ENCODE measurements at regions not wholly inside any gene's neighbourhood (a gene's known extent, or its start where the extent isn't known, plus 50 kb on each side); places are given as distances from the start of the nearest gene placed in this dataset.

DNA sequence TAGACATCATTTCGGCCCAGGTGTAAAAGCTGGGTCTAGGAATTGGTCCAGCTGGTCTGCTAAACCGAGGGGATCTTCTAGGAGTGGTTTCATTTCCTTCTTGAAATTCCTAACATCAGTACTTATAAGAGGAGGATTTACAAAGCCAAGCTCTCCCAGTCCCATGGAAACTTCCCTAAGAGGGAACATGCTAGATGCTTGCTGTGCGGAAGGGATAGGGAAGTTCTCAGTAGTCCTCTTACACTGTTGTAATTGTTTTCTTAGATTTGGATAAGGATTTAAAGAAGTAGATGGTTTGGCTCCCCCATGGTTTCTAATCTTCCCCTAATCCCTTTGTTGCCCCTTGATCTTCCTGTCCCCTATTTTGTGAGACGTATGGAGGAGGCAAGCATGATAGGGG, 89.7 kb upstream of the XCR1 start:
- intact Hi-C loops (cut with DNase I) = no loop called here
- DNase-seq (ENCODE audit: low spot score) = no peak

DNA sequence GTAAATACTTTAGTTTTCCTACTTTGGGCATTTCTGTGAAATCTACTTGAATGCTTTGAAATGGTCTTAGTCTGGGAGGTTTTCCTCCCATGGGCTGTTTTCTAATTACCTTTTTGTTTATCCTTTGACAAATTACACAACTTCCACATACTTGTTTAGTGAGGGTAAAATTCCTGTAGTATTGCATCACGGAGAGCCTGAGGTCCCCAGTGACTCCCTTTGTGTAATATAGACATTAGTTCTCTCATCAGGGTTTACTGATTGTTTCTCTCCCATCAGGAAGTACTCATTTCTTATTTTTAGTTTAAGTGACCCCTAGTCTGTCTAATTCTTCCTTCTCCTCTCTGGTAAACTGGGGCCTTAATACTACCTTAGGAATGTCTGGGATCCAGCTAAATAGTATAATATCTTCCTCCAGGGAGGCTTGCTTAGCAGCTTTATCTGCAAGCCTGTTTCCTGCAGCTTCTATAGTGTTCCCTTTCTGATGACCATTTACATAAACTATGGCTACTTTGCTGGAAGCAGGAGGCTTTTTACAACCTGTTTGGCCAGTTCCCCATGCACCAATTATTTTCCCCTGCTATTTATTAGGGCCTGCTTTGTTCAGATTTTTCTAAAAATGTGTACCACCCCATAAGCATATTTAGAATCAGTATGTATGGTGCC, 87.2 kb upstream of the XCR1 start:
- intact Hi-C loops (cut with DNase I) = no loop called here
- DNase-seq (ENCODE audit: low spot score) = no peak

DNA sequence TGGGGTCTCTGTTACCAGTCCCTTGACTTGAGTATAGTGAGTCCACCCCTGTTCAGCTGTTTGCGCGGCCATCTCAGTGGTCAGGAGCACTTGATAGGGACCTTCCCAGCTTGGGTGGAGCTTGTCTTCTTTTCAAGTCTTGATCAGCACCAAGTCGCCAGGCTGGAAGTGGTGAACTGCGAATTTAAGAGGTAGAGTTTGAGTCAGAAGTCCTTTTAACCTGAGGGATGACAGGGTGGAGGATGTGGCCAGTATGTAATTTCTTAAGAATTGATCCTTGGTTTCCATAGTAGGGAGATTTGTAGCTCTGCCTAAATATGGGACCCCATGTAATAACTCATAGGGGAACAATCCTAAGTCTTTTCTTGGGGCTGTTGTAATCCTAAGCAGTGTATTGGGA, 86.3 kb upstream of the XCR1 start:
- DNase-seq (ENCODE audit: low spot score) = no peak
- intact Hi-C loops (cut with DNase I) = no loop called here

DNA sequence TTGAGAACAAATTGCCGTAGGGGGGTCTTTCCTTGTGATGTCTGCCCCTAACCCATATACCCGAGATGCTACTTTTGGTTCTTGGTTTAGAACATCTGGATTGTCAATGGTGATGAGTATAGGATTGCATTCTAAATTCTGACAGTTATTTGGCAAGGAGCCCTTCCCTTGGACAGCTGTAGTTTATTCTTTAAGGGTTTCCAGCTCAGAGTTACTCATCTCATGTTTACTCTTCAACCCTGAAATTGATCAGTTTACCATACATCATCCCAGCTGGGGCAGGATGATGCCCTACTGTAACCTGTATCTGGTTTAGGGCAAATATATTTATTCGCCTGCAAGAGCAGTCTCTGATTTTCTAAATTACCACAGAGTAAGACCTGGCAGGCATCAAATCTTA, 85.7 kb upstream of the XCR1 start:
- intact Hi-C loops (cut with DNase I) = no loop called here
- no peak for DNase-seq (ENCODE audit: low spot score)

DNA sequence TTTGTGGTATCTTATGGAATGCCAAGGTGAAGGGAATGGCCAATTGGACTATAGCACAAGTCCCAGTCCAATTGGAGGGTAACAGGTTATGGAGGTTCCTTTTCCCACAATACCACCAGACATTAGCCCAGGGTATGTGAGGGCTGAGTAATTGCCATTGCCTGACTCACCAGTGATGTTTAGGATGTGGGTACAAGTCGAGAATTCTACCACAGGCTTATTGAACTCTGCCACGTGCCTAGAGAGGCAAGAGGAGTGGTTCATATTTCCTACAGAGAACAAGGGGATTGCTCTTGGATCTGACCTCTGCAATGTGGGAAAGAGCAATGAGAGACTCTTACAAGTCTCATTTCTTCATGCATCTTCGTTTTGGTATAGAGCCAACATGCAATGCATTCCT, 85.0 kb upstream of the XCR1 start:
- intact Hi-C loops (cut with DNase I) = no loop called here
- no peak for DNase-seq (ENCODE audit: low spot score)

DNA sequence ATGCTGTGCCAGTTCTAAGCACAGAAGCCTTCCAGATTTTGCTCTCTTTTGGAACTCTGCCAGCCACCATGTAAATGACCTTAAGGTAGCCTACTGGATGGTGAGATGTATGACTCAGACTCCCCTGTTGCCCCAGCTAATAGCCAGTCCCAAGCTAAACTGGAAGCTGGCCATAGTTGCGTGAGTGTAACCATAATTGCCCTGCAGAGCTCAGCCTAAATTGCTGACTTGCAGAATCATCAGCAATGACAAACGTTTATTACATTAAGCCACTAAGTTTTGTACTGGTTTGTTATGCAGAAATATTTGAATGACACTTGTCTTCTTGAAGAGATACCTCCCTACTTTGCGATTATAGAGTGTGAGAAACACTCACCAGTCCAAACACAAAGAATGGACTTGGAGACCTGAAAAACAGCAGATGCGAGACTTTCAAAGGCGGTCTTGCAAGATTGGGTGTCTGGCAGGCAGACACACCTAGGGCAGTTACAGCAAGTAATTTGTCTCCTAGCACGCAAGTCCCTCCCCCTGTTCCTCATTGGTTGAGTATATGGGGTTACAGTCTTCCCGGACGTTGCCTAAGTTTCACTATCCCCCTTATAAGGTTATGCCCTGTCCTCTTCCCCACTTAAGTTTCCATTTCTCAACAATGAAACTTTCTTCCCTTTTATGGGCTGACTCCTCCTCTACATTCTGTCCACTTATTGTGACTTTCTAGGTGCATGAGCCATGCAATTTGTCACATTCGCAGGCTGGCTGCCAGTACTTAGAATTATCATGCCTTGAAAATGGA, 83.6 kb upstream of the XCR1 start:
- intact Hi-C loops (cut with DNase I) = no loop called here
- no peak for DNase-seq (ENCODE audit: low spot score)

DNA sequence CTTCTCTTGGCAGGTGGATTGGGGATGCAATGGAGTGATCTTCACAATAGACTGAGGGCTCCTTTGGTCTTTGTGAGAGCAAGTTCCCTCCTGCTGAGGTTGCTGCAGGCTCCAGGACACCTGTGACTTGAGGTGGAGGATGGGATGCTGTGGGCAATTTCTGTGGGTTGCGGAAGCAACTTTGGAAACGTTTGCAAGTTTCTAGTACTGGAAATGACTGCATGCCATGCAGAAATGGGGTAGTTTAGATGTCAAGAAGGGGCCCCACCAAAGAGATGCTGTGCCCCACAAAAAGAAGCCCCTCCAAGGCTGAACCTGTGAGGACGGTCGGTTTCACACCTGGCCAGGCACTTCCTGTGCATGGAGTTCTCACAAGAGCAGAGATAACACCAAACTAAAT, 80.4 kb upstream of the XCR1 start:
- no peak for DNase-seq (ENCODE audit: low spot score)
- intact Hi-C loops (cut with DNase I) = no loop called here

DNA sequence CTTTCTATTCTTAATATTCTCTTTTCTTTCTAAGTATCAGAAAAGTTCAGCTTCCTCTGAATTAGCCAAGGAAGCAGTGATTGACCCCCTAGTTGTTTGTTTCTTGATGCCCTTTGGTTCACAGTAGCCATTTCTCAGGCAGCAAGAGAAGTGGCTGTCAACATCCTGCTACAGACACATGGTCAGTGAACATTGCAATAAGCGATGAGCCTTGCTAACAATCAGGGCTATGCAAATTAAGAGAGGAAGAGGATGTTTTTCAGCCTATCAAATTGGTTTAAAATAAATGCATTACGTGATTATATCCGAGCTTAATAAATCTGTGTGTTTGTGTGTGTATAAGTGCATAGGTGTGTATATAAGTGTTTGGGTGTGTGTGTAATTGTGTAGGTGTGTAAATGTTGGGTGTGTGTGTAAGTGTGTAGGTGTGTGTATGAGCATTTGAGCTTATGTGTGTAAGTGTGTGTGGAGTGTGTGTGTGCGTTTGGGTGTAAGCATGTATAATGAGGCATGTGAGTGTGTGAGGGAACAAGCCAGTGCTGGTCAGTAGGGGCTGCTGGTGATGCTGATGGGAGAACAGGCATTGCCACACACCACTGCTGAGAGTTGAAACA, 78.1 kb upstream of the XCR1 start:
- no peak for DNase-seq (ENCODE audit: low spot score)
- intact Hi-C loops (cut with DNase I) = no loop called here

DNA sequence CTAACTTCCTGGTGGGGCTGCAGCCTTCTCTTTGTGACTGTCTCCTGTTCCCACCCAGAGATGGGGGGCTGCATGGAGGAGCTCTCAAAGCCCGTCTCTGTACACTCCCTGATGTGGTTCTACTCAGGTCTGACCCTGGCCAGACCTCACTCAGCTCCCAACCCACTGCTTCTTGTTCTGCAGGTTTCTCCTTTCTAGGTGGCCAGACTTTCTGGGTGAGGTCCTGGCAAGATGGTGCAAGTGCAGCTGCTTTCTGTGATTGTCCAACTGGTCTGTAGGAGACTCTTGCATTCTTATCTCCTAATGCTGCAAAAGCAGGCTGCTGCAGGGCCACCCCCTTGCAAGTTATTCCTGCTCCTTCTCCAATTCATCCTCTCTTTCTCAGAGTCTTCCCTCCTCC, 77.4 kb upstream of the XCR1 start:
- intact Hi-C loops (cut with DNase I) = no loop called here
- no peak for DNase-seq (ENCODE audit: low spot score)

DNA sequence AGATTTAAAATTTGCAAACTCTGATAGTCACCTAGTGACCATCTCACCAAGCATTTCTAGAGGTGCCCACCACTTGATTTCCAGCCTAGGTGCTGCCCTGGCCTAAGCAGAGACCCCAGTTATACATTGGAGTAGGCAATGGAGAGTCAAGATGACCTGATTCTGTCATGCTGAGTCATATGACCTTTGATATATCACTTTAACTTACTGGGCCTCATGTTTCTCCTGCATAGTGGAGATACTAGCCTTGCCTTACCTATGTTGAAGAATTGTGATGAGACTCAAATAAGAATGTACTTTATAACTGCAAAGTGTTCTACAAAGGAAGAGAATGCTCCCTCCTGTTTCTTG, 75.5 kb upstream of the XCR1 start:
- no peak for DNase-seq (ENCODE audit: low spot score)
- intact Hi-C loops (cut with DNase I) = no loop called here

DNA sequence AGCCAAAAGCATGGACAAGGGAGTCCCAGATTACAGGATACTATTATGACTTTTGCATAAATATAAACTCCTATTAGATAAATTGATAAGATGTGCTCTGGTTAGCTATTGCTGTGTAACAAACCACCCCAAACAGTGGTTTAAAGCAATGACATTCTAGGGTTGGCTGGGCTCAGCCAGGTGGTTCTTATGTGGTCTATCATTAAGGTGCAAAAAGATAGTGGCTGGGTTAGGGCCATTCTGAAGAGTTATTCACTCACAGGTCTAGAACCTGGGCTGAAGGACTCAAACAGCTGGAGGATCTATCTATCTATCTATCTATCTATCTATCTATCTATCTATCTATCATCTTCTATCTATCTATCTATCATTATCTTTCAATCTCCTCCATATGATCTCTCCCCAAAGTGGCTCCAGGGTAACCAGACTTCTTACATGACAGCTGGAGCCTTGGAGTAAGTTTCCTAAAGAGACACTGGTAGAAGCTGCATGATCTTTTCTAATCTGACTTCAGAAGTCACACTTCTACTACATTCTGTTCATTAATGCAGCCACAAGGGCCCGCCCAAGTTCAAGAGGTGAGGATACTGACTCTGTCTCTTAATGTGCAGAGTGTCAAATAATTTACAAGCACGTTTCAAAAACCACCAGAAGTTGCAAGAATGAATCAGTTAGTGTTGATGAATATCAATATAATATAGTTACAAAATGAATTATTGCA, 74.9 kb upstream of the XCR1 start:
- no peak for DNase-seq (ENCODE audit: low spot score)
- intact Hi-C loops (cut with DNase I) = no loop called here

DNA sequence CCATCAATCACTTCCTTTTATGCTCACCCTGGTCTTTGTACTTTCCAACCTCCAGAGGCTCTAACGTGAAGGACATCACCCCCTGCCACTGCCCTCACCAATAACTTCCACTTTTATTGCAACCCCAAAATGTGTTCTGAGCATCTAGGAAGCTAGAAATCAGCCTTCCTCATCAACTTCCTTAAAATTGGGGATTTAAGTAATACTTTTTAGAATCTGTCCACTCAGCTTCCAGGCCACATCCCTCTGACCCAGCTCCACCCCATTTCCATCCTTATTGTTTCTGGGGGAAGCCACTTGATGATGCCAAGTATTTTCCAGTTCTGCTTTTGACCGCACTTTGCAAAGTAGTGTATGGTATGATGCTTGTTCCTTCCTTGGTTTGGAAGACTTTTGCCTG, 73.5 kb upstream of the XCR1 start:
- no peak for DNase-seq (ENCODE audit: low spot score)

DNA sequence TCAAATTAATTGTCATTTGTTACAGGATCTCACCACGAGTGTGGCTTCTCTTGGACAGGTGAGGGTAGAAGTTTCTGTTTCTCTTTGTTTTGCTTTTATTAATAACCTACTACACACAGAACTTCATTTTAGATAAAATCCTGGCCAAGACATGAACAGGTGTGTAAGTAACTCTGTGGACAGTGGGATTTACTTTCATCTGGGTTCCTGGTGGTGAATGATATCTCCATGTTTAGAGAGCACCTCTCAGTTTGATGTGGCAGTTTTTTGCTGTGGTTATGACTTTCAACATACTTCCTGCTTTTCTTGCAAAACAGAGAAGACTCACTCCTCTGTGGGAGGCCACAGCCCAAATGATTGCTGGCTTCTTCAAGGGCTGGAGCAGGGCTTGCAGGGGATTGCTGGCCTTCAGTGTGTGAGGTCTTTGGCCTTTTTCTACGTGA, 71.1 kb upstream of the XCR1 start:
- no peak for DNase-seq (ENCODE audit: low spot score)
- intact Hi-C loops (cut with DNase I) = no loop called here

More for the DNA sequence above, 73.5 kb upstream of the XCR1 start:
- intact Hi-C loops (cut with DNase I) = no loop called here

DNA sequence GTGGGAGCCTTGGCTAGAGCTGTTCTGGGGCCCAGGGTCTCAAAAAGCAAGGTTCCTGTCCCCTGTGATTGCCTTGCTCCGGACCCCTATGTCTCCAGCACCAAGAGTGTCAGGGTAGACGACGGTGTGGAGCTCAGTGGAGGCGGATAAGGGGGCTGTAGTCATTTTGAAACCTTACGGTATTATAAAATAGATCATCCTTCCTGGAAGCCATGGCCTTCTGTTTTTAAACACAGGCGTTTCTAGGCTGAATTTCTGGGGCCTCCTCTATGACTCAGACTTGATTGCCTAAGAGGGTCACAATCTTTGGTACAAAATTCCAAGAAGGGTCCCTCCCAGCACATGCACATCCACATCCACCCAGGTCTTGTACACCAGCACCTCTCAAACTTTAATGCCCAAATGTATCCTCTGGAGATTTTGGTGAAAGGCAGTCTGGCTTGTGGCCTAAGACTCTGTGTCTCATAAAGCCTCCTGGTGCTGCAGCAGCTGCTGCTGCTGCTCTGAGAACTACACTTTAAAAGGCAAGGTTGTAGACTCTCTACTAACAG, 70.5 kb upstream of the XCR1 start:
- intact Hi-C loops (cut with DNase I) = no loop called here
- DNase-seq (ENCODE audit: low spot score) = no peak

DNA sequence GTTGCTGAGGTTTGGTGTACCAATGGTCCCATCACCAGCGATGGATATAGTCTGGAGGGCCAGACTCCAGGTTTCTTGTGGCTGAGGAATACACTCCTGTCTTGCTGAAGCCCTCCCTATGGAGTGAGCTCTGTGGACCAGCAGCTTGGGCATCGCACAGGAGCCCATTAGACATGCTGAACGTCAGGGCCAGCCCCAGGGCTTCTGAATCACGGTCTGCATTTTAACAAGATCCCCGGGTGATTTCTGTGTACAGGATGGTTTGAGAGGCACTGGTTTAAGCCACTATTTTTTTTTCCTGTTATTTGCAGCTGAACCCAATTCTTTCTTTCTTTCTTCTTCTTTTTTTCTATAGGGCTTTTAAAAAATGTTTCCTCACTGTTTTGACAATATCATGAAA, 69.5 kb upstream of the XCR1 start:
- intact Hi-C loops (cut with DNase I) = no loop called here

DNA sequence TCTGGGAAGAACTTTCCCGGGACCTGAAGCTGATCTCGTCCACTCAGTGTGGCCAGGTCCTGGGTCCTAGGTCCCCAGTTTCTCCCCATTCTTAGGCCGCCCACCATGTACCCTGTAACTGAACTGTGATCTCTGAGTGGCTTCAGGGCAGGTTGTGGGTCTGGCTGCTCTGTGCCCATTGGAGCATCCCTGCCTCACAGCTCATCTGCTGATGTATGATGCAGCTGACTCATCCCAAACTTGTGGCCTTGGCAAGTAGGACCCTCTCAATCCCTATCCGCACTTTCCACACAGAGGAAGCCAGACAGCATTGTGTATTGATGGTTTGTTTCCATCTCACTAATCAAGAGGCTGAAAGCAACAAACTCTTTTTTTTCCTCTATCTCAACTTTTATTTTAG, 69.1 kb upstream of the XCR1 start:
- intact Hi-C loops (cut with DNase I) = no loop called here
- DNase-seq (ENCODE audit: low spot score) = no peak

More for the DNA sequence above, 69.5 kb upstream of the XCR1 start:
- DNase-seq (ENCODE audit: low spot score) = no peak

DNA sequence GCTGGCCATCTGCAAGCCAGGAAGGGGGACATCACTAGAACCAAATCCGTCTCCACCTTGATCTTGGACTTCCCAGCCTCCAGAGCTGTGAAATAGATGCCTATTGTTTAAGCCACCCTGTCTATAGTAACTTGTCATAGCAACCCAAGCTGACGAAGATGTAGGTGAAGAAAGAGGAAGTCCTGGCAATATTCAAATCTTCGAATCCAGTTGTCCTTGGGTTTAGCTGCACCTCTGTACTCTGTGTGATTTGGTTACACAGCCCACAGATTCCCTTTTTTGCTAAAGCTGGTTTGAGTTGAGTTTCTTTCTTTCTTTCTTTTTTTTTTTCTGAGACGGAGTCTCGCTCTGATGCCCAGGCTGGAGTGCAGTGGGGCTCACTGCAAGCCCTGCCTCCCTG, 68.0 kb upstream of the XCR1 start:
- intact Hi-C loops (cut with DNase I) = no loop called here
- no peak for DNase-seq (ENCODE audit: low spot score)

DNA sequence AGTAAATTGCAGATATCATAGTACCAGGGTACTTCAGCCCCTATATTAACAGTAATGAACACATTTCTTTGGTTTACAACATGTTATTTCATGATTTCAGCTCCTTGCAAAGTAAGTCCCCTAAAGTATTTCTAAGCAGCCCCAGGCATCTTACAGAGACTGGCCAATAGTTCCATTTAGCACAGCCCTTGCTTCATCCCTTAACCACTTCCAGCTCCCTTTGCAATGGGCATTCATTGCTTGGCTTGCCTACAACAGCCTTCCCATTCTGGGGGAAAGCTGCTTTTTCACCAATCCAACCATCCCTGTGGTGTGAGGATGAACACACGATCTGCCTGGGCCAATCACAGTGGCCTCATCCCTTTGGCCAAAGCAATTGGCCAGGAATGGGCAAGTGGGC, 67.2 kb upstream of the XCR1 start:
- intact Hi-C loops (cut with DNase I) = no loop called here

DNA sequence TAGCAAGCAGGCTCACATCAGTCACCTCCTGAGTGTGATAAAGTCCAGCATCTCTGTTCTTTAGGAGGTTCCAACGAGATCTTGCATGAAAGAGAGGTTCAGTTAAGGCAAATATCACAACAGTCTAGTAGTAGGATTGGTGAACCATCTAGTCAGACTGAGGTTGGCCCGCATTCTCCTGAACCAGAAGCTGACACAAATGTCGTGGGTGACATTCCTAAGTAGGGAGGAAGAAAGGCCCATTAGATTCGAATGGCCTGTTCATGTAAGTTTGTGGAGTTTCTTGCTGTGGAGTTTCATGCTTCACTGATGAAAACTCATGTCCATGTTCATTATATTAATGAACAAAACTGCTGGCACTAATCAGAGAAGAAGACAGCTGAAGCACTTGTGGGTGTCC, 66.7 kb upstream of the XCR1 start:
- no peak for DNase-seq (ENCODE audit: low spot score)
- intact Hi-C loops (cut with DNase I) = no loop called here

More for the DNA sequence above, 67.2 kb upstream of the XCR1 start:
- DNase-seq (ENCODE audit: low spot score) = no peak

DNA sequence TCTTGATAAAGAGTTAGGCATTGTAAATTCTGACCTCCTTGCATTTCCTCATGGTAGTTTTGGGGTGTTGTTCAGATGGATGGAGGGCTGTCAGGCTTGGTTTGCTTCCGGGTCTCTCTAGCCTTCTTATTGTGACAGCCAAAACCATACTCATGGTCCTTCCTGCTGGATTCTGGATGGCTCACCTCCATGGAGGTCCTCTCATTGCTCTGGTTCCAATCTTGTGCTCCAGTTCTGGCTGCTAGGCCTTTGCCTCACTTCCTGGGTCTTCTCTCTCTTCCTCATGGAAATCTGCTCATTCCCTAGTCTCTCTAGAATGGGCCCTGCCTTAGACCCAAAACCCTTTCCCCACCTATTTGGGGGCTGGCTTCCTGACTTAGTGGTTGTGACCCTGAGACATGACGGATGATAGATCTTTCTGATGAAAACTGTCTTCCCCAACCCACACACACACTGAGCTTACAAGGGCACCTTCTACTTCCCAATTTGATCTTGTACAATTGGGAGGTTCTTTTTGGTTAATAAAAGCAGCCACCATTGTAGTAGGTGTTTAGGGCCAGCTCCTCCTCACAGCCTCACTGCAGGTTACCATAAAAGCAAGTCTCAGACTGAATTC, 66.2 kb upstream of the XCR1 start:
- intact Hi-C loops (cut with DNase I) = no loop called here
- DNase-seq (ENCODE audit: low spot score) = no peak

Measured in posterior vena cava (tissue), 2 donors.